ENCODE measurements at regions not wholly inside any gene's neighbourhood (a gene's known extent, or its start where the extent isn't known, plus 50 kb on each side); places are given as distances from the start of the nearest gene placed in this dataset.

DNA sequence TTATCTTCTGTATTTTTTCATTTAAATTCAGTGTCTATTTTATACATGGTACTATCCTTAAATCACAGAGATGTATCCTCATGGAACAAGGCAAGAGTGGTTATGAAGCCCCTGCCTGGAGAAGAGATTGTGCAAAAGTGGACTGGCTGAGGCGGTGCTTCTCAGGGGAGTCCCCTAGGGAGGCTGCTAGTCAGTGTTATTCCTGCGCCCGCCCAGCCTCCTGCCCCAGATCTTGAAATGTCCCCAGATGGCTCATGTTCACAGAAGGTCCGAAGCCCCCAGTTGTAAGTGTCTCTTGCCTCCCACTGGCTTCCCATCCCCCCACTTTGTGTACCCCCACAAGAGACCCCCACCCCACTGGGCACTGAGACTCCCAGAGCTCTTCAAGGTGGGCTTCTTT is 366.9 kb downstream of the TNS3 start:
- TF ChIP-seq CTCF (conservative IDR thresholded peaks at IDR 0.05; ENCODE audit: low read depth, low read length) (no peak), SMC3 (IDR thresholded peaks at IDR 0.05; ENCODE audit: low read depth, low read length) (no peak), MAZ (IDR thresholded peaks at IDR 0.05; ENCODE audit: borderline replicate concordance, low read depth, low read length) (no peak), MAFK (IDR thresholded peaks at IDR 0.05; ENCODE audit: low read depth, low read length) (no peak), NFE2L2 (IDR thresholded peaks at IDR 0.05; ENCODE audit: low read depth, low read length) (no peak), POLR2A (IDR thresholded peaks at IDR 0.05; ENCODE audit: low read depth, low read length) (no peak), CHD1 (IDR thresholded peaks at IDR 0.05; ENCODE audit: low read depth, low read length) (no peak), RFX5 (IDR thresholded peaks at IDR 0.05; ENCODE audit: low read depth, low read length) (no peak)

Data from IMR-90 (cell line).